Subcutaneous abdominal adipose tissue (tissue), 5 donors: ENCODE measurements at regions not wholly inside any gene's neighbourhood (a gene's known extent, or its start where the extent isn't known, plus 50 kb on each side); places are given as distances from the start of the nearest gene placed in this dataset.

ENCODE experiments used
- H3K27ac ChIP-seq: one replicate; pipeline ENCODE4 v1.7.0; 2013; ENCODE audit warnings: low read depth, mild to moderate bottlenecking, inconsistent platforms, low read length, moderate library complexity
- H3K27me3 ChIP-seq, 5 donors: one replicate each; pipeline ENCODE4 v1.7.0; 2013; ENCODE audit warnings: low read length in 5 of 5, inconsistent platforms in 1 of 5; ENCODE audit not compliant: control insufficient read depth in 5 of 5, insufficient read depth in 4 of 5
- H3K36me3 ChIP-seq, 5 donors: one replicate each; pipeline ENCODE4 v1.7.0; 2013; ENCODE audit warnings: low read length in 5 of 5; ENCODE audit not compliant: control insufficient read depth in 5 of 5, insufficient read depth in 5 of 5
- H3K4me1 ChIP-seq, 5 donors: one replicate each; pipeline ENCODE4 v1.7.0; 2013; ENCODE audit warnings: low read length in 5 of 5, mild to moderate bottlenecking in 3 of 5, moderate library complexity in 1 of 5; ENCODE audit not compliant: control insufficient read depth in 5 of 5, insufficient read depth in 5 of 5
- H3K4me3 ChIP-seq, 5 donors: one replicate each; pipeline ENCODE4 v1.7.0; 2013; ENCODE audit warnings: low read length in 5 of 5, low read depth in 1 of 5
- H3K9ac ChIP-seq, 5 donors: one replicate each; pipeline ENCODE4 v1.7.0; 2013; ENCODE audit warnings: low read length in 5 of 5, mild to moderate bottlenecking in 4 of 5, moderate library complexity in 3 of 5
- H3K9me3 ChIP-seq, 5 donors: one replicate each; pipeline ENCODE4 v1.7.0; 2013; ENCODE audit warnings: low read length in 5 of 5; ENCODE audit not compliant: control insufficient read depth in 5 of 5
- donor health status: healthy.
- donor health status: healthy.
- donor health status: healthy.
- donor health status: healthy.
- donor health status: healthy.

DNA sequence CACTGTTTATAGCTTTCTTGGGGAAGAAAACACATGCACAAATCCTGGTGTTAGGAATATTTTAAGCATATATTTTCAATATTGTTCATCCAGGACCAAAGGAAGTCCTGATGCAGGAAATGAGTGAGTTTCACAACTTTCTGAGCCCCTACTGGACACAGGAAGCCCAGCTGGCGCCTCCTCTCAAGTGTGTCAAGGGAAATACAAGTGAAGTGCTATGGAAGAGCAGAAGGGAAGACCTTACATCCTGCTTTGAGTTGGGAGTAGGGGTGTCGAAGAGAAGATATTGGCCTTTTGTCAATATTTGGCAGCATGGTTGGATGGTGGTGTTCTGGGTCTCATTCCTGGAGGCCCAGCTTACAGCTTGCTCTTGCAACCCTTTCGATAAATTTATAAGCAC, 66.1 kb upstream of the ZDHHC17 start:
- Histone ChIP-seq H3K4me3 (no peak overlapping the region), H3K9ac (no peak overlapping the region), H3K27ac (no peak overlapping the region), H3K27me3 (no peaks in the 10 kb centered on the region), H3K9me3 (no peaks in the 10 kb centered on the region), H3K4me1 (peaks cover 0 to 28% (median 0%) of the 10 kb centered on the region in 5 donors), H3K36me3 (no peaks in the 10 kb centered on the region)

DNA sequence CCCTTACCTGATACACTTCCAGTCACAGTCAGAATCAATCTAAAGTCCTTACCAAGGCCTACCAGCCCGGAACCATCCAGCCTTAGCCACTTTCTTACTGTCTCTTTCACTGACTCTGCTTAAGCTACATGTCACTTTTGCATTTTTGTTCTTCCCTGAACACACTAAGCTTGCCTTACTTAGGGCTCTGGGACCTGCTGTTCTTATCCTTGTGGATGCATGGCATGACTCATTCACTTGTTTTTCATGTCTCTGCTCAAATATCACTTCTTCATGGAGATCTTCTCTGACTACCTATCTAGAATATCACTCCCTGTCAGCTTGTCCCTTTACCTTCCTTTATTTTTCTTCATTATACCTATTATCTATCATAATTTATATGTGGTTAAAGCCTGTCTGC, 65.6 kb upstream of the ZDHHC17 start:
- Histone ChIP-seq H3K4me1 (peaks cover 0 to 28% (median 0%) of the 10 kb centered on the region in 5 donors), H3K9ac (no peak overlapping the region), H3K36me3 (no peaks in the 10 kb centered on the region), H3K9me3 (no peaks in the 10 kb centered on the region), H3K27me3 (no peaks in the 10 kb centered on the region), H3K4me3 (no peak overlapping the region), H3K27ac (no peak overlapping the region)

DNA sequence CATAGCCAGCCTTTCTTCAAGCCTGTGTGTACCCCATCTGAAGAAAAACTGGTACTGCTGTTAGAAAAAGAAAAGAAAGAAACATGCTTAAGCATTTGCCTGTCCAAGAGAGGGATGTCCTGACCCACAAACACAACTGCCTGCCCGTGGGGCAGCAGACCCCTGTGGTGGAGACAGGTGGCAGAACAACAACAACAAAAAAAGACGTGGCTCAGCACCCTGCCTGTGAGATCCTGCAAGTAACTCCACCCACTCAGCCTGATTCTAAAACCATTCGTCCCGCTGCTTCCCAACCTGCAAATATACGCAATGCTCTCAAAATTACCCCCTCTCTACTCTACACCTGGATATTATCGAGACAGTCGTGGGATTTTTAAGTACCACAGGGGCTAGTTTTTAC, 64.9 kb upstream of the ZDHHC17 start:
- no peak overlapping the region for H3K27ac ChIP-seq
- peaks cover 0 to 22% (median 0%) of the 10 kb centered on the region in 5 donors for H3K4me1 ChIP-seq
- H3K9ac ChIP-seq, result no peak overlapping the region

DNA sequence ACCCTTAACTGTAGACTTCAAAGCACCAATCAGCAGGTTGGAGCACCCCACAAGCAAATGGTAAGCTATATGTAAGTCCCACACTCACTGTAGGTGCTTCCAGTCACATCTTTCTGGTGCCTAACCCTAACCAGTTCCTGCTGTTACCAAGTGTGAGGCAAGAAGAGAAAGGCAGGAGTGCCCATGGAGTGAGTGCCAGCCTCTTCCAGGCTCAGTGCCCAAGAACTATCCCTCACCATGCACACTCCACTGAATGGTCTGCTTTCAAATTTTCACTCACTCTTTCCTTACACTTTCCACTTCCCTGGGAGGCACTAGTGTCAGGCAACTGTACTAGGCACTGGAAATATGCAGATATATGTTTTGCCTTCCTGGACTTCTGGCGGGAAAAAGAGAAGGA, 62.2 kb upstream of the ZDHHC17 start:
- H3K27ac ChIP-seq, result no peak overlapping the region
- H3K9ac ChIP-seq, result no peak overlapping the region
- H3K27me3 ChIP-seq, result no peaks in the 10 kb centered on the region
- H3K4me3 ChIP-seq, result no peak overlapping the region
- no peaks in the 10 kb centered on the region for H3K9me3 ChIP-seq
- peaks cover 0 to 5% (median 0%) of the 10 kb centered on the region in 5 donors for H3K4me1 ChIP-seq
- no peaks in the 10 kb centered on the region for H3K36me3 ChIP-seq

More for the DNA sequence above, 64.9 kb upstream of the ZDHHC17 start:
- H3K4me3 ChIP-seq, result no peak overlapping the region
- H3K36me3 ChIP-seq, result no peaks in the 10 kb centered on the region
- no peaks in the 10 kb centered on the region for H3K27me3 ChIP-seq
- H3K9me3 ChIP-seq, result no peaks in the 10 kb centered on the region

DNA sequence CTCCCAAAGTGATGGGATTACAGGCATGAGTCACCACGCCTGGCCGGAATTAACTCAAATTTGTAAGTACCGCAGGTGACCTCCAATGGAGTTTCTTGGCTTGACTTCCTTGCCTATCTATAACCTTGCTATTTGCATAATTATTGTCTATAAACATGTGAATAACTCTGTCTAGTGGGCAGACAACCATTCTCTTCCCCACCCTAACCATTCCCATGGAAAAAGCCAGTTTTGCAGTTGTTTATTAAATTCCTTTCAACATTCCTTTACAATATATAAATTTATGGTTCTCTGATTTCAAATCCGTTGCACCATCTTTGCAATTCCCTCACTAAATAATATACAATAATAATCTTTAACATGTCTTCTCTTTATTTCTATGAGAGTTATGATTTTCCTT, 61.0 kb upstream of the ZDHHC17 start:
- Histone ChIP-seq H3K9ac (no peak overlapping the region), H3K27me3 (no peaks in the 10 kb centered on the region), H3K9me3 (no peaks in the 10 kb centered on the region), H3K4me3 (no peak overlapping the region), H3K4me1 (peaks cover 0 to 2% (median 0%) of the 10 kb centered on the region in 5 donors), H3K36me3 (no peaks in the 10 kb centered on the region), H3K27ac (no peak overlapping the region)

DNA sequence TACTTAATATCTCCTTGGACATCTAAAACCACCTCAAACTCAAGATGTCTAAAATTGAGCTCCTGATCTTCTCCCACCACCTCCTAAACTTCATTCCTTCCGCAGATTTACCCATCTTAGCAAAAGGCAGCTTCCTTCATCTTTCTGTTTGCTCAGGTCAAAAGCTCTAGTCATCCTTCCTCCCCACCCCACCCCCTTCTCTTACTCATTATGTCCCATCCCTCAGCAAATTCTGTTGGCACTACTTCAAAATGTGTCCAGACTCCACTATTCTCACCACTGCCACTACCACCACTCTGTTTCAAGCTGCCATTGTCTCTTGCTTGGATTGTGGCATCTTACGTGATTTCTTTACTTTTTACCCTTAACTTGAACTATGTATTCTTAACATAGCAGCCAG, 59.2 kb upstream of the ZDHHC17 start:
- Histone ChIP-seq H3K4me3 (no peak overlapping the region), H3K27ac (no peak overlapping the region), H3K36me3 (no peaks in the 10 kb centered on the region), H3K27me3 (no peaks in the 10 kb centered on the region), H3K4me1 (peaks cover 0 to 2% (median 0%) of the 10 kb centered on the region in 5 donors), H3K9ac (no peak overlapping the region), H3K9me3 (no peaks in the 10 kb centered on the region)

DNA sequence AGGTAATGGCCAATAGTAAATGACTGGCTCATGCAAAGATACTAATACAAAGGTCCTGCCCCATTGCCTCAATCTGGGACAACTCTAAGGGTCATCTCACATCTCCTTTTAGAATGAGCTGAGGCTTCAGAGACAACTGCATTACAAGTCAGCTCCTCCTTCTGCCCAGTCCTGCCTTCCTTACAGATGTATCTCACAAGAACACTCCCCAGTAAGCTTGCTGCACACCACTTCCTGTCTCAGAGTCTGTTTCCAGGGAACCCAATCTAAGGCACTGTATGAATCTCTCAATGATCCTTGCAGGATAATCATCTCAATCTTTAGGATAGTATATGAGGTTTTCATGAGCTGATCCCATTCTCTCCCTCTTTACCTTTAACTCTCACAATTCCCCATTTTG, 57.8 kb upstream of the ZDHHC17 start:
- H3K4me1 ChIP-seq, result peaks cover 0 to 2% (median 0%) of the 10 kb centered on the region in 5 donors
- no peaks in the 10 kb centered on the region for H3K27me3 ChIP-seq
- no peak overlapping the region for H3K4me3 ChIP-seq
- H3K27ac ChIP-seq, result no peak overlapping the region
- H3K9ac ChIP-seq, result no peak overlapping the region
- H3K9me3 ChIP-seq, result no peaks in the 10 kb centered on the region
- no peaks in the 10 kb centered on the region for H3K36me3 ChIP-seq

DNA sequence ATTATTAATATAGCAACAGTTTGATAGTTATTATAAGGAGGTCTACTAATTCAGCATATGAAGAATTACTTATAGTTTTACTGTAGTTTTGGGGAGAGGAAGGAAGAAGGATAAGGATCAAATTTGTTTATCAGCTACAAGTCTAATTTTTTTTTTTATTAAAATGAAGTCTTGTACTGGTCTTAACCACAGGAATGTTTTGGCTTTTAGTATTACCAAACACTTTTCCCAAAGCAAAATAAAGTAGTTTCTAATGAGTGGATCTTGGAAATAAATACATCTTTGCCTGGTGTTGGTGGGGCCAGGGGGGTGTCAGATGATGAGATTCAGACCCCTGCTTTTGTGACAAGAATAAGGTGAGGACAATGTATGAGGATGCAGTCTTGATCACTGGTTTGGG, 57.2 kb upstream of the ZDHHC17 start:
- H3K4me1 ChIP-seq, result no peaks in the 10 kb centered on the region
- no peaks in the 10 kb centered on the region for H3K9me3 ChIP-seq
- no peak overlapping the region for H3K4me3 ChIP-seq
- no peak overlapping the region for H3K9ac ChIP-seq
- H3K27me3 ChIP-seq, result no peaks in the 10 kb centered on the region
- H3K36me3 ChIP-seq, result no peaks in the 10 kb centered on the region
- H3K27ac ChIP-seq, result no peak overlapping the region

DNA sequence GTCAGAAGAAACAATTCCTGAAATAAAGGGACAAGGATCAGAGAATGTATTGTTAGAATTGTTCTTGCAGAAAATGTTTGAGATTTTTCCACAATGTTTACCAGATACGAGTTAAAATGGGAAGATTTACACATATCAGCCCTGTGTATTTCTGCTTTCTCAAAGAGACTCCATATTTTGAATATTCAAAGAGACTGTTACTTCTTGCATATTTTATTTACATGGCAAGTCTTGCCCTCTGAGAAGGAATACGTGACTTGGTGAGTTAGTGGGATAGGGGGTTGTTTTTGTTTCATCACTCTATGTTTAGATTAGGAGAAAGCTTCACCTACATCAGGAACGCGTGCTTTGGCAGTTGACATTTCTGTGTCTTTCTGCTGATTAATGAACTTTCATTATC, 56.1 kb upstream of the ZDHHC17 start:
- Histone ChIP-seq H3K27ac (no peak overlapping the region), H3K9me3 (no peaks in the 10 kb centered on the region), H3K4me1 (no peaks in the 10 kb centered on the region), H3K4me3 (no peak overlapping the region), H3K36me3 (no peaks in the 10 kb centered on the region), H3K9ac (no peak overlapping the region), H3K27me3 (no peaks in the 10 kb centered on the region)

DNA sequence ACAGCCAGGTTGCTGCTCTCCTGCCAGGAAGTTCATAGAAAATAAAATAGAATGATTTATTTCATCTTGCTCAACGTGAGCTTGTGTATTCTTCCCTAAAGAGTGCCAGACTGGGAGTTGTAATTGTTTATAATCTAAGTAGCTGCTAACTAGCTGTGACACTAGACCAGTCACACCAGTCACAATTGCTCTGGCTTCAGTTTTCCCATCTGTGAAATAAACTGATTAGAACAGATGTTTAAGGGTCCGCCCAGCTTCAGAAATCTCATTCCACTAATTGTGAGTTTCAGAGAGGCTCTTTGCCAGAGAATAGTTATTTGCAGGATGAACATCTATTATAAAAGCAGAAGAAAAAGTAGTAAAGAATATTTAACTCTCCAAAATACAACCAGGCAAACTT, 55.6 kb upstream of the ZDHHC17 start:
- no peak overlapping the region for H3K4me3 ChIP-seq
- no peak overlapping the region for H3K27ac ChIP-seq
- H3K4me1 ChIP-seq, result peaks cover 0 to 3% (median 0%) of the 10 kb centered on the region in 5 donors
- H3K9ac ChIP-seq, result no peak overlapping the region
- H3K36me3 ChIP-seq, result no peaks in the 10 kb centered on the region
- H3K9me3 ChIP-seq, result no peaks in the 10 kb centered on the region
- H3K27me3 ChIP-seq, result no peaks in the 10 kb centered on the region

DNA sequence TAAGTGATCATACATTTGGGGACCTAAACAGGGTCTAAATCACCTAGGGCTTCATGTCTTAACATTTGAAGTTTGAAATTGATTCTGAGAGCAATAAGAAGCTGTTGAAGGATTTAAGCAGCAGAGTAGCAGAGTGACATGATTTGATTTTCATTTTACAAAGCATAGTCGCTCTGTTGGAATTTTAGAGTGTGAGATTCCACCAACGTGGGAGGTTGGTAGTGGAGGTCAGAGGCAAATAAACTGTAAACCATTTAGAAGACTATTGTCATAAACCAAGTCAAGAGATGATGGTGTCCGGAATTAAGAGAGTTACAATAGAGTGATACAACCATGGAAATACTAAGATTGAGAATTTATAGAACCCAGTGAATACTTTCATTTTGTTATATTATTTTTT, 52.7 kb upstream of the ZDHHC17 start:
- Histone ChIP-seq H3K4me3 (no peak overlapping the region), H3K27ac (no peak overlapping the region), H3K27me3 (no peaks in the 10 kb centered on the region), H3K36me3 (no peaks in the 10 kb centered on the region), H3K4me1 (peaks cover 0 to 3% (median 0%) of the 10 kb centered on the region in 5 donors), H3K9ac (no peak overlapping the region), H3K9me3 (no peaks in the 10 kb centered on the region)
